GM19452 (cell line): ENCODE measurements at regions not wholly inside any gene's neighbourhood (a gene's known extent, or its start where the extent isn't known, plus 50 kb on each side); places are given as distances from the start of the nearest gene placed in this dataset.
A peak's percentile ranks its signal among the peaks of the same experiment; 100 is the strongest.
"Not testable (repeated sequence)": the region's sequence is repeated elsewhere in the genome, so short reads cannot be mapped to it uniquely, and the experiment has no call there.

Experiments used
- ATAC-seq: cut with Tn5 transposase; IDR thresholded peaks from one replicate; pipeline ENCODE4 v1.9.1; 2021; ENCODE audit not compliant: unreplicated experiment

DNA sequence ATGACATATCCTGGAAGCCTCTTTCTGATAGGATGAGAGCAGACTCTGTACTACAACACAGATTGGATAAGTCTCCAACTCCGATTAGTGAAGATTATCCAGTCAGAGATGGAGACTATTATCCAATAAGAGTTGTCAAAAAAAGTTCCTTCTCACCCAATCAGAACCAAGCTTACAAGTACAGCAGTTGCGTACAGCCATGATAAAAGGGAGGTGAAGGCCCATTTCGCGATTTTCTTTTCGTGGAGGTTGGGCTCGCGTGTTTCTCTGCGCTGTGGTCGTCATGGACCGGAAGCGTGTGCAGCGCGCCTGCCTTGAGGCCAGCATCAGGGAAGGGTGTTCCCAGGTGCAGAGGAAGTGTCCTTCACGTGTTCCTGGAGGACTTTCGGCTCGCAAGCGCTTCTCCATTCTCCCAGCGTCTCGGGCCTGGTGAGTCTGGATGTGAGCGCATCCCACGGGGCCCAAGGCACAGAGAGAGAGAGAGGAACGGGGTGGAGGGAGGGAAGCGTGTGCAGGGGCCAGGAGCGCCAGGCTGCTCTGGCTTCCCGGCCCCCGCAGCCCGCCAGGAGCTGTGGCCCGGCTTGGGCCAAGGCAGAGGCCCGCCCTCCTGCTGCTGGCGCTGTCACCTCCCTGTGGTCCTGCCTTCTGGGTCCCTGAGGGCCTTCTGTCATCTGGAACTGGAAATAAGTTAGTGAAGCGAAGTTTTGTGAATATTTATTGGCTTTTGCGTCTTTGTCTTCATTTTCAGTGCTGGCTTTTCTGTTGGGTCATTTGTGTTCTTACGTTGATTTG, 53.9 kb downstream of the CDRT15L2 start:
- not testable (repeated sequence) for ATAC-seq

DNA sequence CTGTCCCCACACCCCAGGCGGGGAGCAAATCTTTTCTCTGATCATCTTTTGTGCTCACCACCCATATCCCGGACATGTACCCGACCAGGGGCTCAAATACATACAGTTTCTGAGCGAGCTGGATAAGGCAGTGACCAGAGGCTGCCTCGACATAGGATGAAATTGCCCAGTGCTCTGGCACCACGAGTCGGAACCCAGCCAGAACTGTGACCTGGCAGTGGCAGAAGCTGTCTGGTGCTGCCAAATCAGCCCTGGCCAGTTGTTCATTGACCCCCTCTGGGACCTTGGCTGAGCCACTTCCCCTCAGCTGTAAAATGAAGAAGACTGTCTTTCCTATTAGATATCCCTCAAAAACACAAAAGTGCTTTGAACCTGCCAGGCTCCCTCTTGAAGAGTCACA, 60.6 kb downstream of the CDRT15L2 start:
- ATAC-seq = not testable (repeated sequence)

DNA sequence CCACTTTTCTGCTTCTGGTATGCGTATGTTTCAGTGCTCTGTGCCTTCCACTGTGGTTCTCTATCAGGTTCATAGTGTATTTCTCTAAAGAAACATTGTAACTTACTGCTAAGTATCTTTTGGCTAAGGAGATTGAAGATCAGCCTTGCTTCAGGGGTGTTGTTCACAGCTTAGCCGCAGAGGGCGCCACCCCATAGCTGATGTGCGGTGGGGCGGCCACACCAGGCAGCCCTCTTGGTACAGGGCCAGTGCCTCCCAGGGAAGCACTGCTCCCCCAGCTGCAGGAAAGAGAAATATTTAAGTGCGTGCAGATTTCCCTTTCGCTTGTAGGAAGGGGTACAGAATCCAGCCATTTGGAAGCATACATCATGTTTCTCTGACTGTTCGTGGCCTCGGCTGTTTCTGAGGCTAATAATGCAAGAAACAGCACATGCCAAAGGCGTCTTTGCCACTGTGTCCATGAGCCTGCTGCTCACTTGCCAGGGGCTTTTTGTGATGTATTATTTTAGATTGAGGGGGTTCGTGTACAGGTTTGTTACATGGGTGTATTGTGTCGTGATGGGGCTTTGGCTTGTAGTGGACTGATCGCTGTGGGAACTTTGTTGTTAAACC, 67.2 kb downstream of the CDRT15L2 start:
- ATAC-seq = not testable (repeated sequence)

DNA sequence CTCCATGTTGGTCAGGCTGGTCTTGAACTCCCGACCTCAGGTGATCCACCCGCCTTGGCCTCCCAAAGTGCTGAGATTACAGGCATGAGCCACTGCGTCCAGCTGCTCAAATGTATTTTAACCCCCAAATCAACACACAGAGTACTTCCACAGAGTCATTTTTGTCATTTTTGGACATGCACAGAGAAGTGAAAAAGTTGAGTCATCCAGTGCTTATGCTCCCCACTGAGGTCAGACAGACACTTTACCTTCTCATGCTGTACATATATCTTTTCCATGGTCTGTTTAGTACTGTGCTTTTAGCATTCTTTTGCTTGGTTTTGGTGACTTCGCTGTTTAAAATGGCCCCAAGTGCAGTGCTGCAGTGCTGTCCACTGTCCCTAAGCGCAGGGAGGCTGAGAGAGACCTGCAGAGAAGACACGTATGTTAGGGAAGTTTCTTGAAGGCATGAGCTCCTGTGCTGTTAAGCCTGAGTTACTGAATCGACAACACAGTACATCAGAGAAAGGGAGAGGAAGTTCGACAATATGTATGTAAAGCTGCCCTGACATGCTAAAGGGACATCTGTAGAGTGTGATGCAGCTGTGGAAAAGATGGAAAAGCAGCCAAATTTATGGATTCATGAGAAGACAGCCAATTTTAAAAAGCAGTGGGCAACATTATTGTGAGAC, 69.7 kb downstream of the CDRT15L2 start:
- peak; percentile 75 for ATAC-seq

DNA sequence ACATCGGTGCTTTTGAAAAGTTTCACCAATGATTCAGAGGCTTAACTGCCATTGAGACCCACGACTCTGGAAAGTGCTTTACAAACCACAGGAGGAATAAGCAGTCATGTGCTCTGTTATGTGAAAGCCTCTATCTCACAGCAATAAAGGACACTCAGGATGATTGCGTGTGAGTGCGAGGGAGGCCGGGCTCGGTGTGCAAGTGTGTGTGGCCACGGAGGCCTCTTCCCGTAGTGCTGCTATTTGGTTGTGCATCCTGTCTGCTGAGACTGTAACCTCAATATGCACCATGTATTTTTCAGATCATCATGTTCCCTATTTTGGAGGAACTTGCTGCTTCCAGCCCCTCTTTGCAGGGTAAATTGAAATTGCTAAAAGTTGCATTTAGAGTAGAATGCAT, 71.5 kb downstream of the CDRT15L2 start:
- not testable (repeated sequence) for ATAC-seq

DNA sequence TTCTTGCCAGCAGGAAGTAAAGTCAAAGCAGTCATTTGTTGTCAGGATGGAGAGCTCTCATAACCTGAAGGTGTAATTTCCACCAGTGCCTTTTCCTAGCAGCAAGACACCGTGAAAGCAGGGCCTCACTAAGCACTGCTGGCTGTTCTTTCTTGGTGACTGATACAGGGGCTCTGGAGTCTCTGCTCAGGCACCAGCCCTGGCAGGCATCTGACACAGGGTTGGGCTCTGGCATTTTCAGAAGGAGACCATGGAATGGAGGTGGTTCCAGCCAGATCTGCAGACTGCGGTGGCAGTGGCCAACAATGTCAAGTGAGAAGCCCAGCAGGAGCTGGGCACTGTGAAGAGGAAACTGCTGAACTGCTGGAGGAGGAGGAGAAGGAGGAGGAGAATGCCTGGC, 72.2 kb downstream of the CDRT15L2 start:
- ATAC-seq = not testable (repeated sequence)

DNA sequence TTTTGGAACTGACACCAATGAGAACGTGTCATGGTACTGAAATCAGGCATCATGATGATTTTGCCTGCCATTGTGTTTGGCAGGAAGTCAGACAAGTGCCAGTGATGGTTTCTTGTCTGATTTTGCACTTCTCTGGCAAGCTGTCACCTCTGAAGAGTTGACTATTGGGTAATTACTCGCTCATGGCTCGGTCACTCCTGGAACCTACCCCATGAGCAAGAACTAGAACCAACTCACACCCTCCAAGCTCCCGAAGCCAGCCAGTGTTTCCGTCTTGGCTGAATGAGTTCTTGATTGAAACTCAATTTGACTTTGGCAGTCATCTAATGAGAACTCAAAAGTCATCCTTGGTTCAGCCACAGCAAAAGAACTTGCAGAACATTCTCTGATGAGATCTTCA, 73.9 kb downstream of the CDRT15L2 start:
- ATAC-seq = not testable (repeated sequence)

DNA sequence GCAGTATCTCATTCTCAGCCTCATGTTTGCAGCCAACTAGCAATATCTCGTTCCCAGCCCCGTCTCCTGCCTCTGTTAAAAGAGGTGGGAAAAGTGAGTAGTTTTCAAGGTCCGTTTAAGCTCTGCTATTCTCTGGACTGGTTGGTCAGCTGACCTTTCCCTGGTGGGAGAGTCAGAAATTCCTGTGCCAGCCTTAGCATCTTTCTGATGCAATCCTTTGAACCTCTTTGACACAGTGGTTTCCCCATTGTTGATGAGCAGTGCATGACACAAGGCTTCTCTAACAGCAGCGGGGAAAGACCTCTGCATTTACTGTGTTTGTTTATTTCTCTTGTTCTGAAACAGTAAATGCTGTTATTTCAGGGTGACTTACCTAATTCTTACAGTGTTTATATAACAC, 74.6 kb downstream of the CDRT15L2 start:
- not testable (repeated sequence) for ATAC-seq

DNA sequence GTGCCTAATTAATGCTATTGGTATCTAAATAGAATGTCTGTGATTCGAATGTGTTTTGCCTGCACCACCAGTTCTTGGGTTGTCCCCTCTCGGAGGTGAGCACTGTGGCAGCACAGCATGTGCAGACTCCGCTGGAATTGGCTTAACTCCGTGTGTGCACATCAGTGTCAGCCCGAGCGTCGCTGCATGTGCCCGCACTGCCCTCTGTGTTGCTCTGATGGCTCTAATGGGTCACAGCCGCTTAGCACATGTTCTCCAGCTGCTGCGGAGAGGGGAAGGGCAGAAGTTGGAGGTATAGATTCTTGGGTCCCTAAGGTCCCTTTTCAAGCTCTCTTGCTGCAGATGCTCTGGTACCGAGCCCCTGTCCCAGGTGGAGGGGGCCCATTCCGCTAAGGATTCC, 75.1 kb downstream of the CDRT15L2 start:
- ATAC-seq = not testable (repeated sequence)

DNA sequence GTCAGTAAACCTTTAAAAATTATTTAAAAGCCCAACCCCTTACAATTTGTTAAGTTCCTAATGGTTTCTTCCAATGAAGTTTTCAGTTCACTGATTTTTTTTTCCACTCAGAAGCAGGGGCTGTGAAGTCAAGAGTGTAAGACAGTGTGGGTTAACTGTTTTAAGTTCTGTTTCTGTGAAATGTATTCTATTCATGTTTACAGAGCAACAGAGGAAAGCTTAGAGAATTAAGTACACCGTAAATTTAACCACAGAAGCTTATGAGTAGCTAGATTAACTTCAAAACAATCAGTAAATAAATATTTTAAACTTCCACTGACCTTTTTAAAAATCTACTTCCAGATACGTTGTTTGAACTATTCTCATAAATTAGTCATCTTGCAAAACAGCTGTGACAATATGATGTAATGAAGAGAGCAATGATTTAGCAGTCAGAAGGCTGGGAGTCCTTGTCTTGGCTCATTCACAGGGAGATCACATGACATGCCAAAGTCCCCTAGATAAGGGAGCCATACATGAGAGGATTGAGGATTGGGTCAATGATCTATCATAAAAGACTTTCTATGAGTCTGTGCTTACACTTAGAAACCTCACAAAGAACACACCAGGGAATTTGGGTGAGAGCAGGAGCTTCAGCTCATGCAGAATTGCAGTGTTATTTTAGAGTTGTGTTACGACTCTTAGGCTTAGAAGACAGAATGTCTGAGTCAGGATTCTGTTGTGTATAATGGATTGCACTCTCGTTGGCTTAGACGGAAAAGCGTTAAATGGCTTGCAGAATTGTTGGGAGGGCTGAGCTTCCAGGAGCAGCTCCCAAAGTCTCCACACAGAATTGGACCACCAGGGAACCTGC, 85.8 kb downstream of the CDRT15L2 start:
- not testable (repeated sequence) for ATAC-seq

DNA sequence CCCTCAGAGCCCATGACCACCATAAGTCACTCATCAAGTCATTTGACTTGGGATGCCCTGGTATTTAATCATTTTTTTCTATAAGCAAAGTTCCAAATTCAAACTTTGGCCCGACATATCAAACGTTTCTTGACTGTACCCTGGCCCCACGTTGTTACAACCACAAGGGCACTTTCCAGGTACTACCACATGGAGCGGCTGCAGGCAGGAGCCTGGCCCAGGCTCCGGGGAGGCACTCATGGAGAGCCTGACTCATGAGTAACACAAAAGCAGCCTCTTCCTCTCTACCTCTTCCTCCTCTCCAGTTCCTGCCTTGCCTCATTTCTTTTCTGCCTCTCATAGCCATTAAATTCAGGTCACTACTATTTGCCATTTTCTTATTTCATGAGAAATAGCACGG, 87.2 kb downstream of the CDRT15L2 start:
- not testable (repeated sequence) for ATAC-seq

DNA sequence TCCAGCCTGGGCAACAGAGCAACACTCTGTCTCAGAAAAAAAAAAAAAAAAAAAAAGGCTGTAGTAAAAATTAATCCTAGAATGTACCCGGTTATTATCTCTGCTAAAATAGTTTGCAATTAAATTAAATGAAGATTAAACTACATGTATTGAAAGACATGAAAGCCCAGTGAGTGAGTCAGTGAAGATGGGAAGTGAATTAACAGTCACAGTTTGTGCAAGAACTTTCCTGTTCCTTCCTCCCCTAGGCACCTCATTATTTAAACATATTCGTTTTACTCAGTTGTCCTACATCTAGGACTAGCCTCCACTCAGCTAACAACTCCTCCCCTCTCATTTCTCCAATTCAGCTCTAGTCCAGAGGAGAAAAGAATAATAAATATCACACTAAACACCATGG, 88.2 kb downstream of the CDRT15L2 start:
- ATAC-seq = not testable (repeated sequence)

DNA sequence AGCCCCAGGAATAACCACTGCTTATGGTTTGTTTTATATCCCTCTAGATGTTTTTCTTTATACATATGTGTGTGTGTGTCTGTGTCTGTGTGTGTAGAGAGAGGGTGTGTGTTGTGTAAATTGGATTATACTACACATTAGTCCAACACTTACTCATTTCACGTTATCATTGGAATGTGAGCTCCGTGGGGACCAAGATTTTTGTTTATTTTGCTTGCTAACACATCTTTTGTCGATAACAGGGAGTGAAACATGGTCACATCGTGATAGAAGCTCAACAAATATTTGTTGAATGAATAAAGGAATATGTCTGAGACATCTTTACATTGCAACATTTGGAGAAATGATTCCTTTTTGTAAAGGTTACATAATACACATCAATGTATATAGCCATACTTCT, 88.8 kb downstream of the CDRT15L2 start:
- not testable (repeated sequence) for ATAC-seq

DNA sequence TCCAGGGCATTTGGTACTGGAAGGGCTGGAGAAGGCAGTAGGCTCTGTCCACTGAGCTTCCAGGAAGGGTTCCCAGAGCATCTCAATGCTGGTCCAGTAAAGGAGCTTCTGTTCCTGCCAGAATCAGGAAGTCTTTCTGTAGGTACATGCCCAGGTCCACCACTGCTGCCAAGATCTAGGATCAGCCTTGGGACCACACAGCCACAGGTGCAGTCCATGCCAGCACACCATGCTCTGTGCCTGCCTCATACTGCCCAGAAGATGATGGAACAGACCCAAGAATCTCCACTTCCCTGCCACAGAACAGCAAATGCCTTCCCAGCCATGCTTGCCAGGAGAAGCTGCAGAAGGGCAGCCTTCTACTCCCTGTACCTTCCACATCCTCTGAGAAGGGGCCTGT, 89.3 kb downstream of the CDRT15L2 start:
- not testable (repeated sequence) for ATAC-seq

DNA sequence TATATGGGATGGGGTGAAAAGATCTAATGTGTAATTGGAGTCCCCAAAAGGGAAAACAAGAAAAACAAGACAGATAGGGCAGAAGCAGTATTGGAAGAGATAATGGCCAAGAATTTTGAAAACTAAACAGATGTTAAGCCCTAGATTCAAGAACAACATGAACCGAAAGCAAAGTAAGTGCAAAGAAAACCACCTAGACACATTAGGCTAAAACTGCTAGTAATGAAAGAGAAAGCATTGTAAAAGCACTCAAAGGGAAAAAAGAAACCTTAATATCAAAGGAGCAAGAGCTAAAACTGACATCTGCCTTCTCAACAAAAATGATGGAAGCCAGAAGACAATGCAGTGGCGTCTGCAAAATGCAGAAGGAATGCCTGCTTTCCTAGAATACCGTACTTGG, 91.0 kb downstream of the CDRT15L2 start:
- not testable (repeated sequence) for ATAC-seq

DNA sequence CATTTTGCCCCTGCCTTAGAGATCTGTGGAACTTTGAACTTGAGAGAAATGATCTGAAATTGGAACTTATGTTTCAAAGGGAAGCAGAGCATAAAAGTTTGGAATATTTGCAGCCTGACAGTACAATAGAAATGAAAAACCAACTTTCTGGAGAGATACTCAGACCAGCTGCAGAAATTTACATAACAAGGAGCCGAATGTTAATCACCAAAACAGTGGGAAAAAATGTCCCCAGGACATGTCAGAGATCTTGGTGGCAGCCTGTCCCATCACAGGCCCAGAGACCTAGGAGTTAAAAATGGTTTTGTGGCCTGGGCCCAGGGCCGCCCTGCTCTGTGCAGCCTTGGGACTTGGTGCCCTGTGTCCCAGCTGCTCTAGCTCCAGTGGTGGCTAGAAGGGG, 94.8 kb downstream of the CDRT15L2 start:
- ATAC-seq = not testable (repeated sequence)

DNA sequence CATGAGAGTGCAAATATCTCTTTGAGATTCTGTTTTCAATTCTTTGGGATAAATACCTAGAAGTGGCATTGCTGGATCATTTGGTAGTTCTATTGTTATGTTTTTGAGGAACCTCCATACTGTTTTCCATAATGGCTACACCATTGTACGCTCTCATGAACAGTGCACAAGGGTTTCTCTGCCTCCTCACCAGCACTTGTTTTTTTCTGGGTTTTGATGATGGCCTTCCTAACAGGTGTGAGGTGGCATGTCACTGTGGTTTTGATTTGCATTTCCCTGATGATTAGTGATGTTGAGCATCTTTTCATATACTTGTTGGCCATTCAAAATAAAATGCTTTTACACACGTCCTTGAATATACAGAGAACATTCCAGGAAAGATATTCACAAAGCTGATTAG, 96.2 kb downstream of the CDRT15L2 start:
- not testable (repeated sequence) for ATAC-seq

DNA sequence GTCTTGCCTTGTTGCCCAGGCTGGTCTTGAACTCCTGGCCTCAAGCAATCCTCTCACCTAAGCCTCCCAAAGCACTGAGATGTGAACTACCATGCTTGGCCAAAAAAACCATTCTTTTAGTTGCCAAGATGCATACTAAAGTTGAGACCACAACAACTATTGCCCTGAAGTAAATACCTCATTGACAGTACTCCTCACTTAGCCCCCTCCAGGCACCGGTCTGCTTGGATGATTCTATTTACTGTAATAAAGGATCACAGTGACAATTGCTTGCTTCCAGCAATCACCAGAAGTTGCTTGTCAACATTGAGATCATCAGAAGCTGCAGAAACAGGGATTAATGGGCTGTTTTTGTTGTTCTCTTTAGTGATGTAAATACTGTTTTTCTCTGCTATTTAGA, 97.1 kb downstream of the CDRT15L2 start:
- ATAC-seq = not testable (repeated sequence)

DNA sequence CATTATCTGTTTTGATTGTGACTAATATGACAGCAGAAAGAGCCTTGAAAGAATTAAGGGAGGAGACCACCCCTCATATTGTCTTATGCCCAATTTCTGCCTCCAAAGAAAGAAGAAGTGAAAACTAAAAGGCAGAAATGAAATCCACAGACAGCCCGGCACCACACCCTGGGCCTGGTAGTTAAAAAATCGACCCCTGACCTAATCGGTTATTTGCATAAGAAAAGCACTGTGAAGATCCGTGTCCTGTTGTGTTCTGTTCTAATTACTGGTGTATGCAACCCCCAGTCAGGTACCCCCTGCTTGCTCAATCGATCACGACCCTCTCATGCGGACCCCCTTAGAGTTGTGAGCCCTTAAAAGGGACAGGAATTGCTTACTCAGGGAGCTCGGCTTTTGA, 97.9 kb downstream of the CDRT15L2 start:
- not testable (repeated sequence) for ATAC-seq

DNA sequence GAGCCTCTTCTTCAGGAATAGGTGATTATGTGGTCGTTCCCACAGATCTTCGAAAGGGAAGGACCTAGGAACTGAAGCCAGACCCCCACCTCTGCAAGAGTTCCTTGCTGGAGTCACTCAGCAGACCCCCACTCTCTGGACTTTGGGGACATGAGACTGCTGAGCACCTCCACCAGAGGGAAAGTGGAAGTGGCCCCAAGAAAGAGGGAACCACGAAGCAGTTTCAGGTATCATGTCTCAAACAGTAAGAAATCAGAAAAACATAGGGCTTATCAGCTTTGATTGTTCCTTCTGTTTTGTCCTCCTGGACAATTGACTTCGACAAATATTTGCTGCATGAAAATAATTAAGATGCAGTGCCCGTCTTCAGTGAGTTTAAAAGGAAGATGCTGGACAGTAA, 98.9 kb downstream of the CDRT15L2 start:
- ATAC-seq = not testable (repeated sequence)
